Amygdala (tissue), 56 donors: ENCODE measurements at regions not wholly inside any gene's neighbourhood (a gene's known extent, or its start where the extent isn't known, plus 50 kb on each side); places are given as distances from the start of the nearest gene placed in this dataset.

Source experiments
- DNase-seq, 56 donors: peaks; one replicate each; lab custom pipeline; 2025; lab: John Stamatoyannopoulos, UW

GRCh38 chr1:115893545-115893944 is 52.6 kb upstream of the NHLH2 start:
- DNase-seq, result no peak

DNA sequence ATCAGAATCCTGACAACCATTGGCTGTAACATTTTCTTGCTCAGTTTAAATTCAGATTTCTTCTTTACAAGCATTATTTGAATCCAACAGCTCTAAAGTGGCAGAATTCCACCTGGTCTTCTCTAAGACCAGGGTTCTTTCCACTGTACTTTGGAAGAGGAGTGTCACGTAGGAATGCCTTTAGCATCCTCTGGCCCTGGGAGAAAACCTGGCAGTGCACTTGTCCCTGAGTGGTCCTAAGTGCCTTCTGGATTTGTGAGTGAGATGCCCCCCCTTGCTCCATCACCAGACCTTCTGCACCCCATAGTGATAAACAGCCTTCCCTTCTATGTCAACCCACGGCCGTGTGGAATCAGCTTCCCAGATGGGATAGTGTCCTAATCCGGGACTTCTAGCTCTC is 57.1 kb upstream of the NHLH2 start:
- DNase-seq, result no peak

GRCh38 chr1:115900856-115901255 is 59.9 kb upstream of the NHLH2 start:
- no peak for DNase-seq

- no peak for DNase-seq
These were observed 65.7 kb upstream of the NHLH2 start for GRCh38 chr1:115906627-115907026.

GRCh38 chr1:115907092-115907491 is 66.2 kb upstream of the NHLH2 start:
- no peak for DNase-seq

DNA sequence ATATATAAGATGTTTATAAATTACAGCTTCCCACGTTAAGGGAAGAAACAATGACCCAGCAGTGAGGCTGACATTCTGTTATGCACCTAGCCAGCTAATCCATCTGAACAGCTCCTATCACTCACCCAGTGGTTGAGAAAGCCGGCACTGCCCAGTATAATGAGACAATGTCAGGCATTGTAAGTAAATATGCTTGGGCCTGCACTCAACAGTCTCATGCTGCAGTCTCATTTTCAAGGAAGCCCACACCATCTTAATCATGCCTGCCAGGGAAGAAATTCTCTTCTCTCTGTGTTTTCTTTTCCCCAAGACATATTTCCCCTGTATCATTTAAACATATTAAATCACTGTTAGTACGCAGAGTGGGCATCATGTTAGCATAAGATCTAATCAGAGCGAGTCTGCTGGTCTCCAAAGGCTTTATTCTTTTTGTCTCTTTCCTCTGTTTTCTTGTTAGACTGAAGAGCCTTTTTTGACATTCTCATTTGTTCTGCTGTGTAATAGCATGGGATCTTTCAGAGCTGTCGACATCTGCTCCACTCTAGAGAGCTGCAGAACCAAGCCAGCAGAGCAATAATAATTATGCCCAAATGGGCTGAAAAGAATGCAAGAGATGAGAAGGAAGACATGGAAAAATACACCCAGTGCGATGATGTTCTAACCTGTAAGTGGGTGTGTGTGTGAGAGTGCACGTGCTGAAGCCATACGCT is 67.6 kb upstream of the SLC22A15 start:
- peak in 25 of 56 donors; percentile 1 to 45 (median 8) for DNase-seq

DNA sequence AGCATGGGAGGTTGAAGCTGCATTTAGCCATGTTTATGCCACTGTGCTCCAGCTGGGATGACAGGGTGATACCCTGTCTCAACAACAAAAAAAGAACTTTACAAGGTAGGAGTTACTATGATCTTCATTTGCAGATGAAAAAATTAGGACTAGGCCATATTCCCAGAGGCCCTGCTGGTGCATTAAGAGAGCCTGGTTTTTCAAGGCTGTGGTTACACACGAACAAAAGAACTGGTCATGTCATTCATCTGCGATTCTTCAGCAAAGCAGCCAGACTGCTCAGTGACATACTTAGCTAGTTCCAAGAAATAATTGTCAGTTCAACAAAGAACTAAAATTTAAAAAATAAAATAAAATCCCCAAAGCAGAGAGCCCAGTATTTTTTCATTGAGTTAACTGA is 66.1 kb upstream of the SLC22A15 start:
- no peak for DNase-seq

DNA sequence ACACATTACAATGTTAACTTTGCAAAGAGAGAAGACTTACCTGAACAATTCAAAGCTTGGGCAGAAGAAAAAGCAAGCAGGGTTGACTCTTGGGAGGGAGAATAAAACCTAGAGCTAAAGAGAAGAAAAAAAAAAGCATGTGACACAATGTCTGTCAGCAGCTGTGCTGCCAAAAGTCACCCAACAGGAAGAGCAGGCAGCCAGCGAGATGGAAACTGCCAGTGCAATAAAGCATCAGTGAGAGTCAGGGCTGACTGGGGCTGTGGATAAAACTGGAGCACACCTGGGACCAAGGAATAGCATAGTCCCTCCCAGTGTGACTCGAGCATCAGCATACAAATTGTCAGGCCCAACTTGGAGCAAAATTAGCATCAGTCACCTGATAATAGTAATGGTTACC is 65.0 kb upstream of the SLC22A15 start:
- no peak for DNase-seq

GRCh38 chr1:115912116-115912515 is 64.2 kb upstream of the SLC22A15 start:
- DNase-seq, result no peak

DNA sequence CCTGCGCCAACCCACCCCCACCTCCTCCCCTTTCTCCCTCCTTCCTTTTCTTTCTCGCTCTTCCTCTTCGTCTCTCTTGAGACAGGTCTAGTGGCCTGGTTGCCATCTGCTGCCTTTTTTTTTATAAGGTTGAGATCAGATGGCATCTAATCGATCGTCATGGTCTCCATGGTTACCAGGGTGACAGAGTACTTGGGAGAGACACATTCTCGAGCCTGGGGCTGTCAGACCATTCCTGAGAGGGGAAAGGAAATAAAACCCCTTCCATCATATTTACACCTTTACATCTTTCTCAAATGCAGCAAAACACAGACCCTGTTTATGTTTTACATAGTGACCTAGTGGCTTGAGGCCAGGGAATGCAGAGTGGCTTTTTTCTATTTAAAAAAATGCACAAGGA is 53.5 kb upstream of the SLC22A15 start:
- no peak for DNase-seq

- no peak for DNase-seq
These were observed 51.5 kb upstream of the SLC22A15 start for GRCh38 chr1:115924770-115925169.

- no peak for DNase-seq
These were observed 50.8 kb upstream of the SLC22A15 start for GRCh38 chr1:115925467-115925866.
